ENCODE measurements at regions not wholly inside any gene's neighbourhood (a gene's known extent, or its start where the extent isn't known, plus 50 kb on each side); places are given as distances from the start of the nearest gene placed in this dataset.

- Histone ChIP-seq H3K9me3 (no peaks in the 10 kb centered on the region), H3K4me3 (no peak overlapping the region), H3K4me1 (no peaks in the 10 kb centered on the region; the same call in 2 of the 3 replicates), H3K27ac (no peak overlapping the region), H3K4me2 (no peak overlapping the region)
- DNase-seq (ENCODE audit: low read depth in 1 of 2, low spot score in 1 of 2) (no peak), FAIRE-seq (no peak), ATAC-seq (no peak)
- ChIA-PET POLR2A (no interaction called here), CTCF (interaction anchor here (0.8 kb wide), 1 partner anchor 57 kb away, joined by 3 read pairs; no protein-coding TSS in a partner anchor)
- TF ChIP-seq HOXB5 (CRISPR knock-in tag; IDR thresholded peaks at IDR 0.05), result no peak
- TF ChIP-seq GATA3 (IDR thresholded peaks at IDR 0.05; ENCODE audit: borderline replicate concordance), result no peak
- TF ChIP-seq, protein P1, sequence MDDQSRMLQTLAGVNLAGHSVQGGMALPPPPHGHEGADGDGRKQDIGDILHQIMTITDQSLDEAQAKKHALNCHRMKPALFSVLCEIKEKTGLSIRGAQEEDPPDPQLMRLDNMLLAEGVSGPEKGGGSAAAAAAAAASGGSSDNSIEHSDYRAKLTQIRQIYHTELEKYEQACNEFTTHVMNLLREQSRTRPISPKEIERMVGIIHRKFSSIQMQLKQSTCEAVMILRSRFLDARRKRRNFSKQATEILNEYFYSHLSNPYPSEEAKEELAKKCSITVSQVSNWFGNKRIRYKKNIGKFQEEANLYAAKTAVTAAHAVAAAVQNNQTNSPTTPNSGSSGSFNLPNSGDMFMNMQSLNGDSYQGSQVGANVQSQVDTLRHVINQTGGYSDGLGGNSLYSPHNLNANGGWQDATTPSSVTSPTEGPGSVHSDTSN (IDR thresholded peaks at IDR 0.05), result no peak
Measured at GRCh38 chr1:34403156-34403555, 226.4 kb downstream of the C1orf94 start.

DNA sequence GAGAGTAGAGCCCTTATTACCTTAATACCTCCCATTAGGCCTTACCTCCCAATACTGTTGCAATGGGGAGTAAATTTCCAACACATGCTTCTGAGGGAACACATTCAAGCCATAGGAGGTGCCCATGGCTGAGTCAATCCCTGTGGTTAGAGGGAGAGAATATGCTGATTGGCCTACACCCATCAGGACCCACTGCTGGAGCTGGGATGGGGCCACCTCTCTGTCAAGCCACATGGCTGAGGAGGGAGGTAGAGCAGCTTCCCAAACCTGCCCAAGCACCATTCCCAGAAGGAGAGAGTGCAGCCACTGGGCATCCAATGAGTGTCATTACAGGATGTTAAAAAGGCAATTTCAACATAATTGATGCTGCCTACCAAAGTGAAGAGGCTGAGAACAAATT is 228.1 kb downstream of the C1orf94 start:
- Histone ChIP-seq H3K27ac (no peak overlapping the region), H3K9me3 (no peaks in the 10 kb centered on the region), H3K4me1 (no peaks in the 10 kb centered on the region; the same call in 2 of the 3 replicates), H3K4me2 (no peak overlapping the region), H3K4me3 (no peak overlapping the region)
- ATAC-seq (no peak), DNase-seq (ENCODE audit: low read depth in 1 of 2, low spot score in 1 of 2) (no peak), FAIRE-seq (no peak)
- ChIA-PET POLR2A (no interaction called here), CTCF (no interaction called here)
- TF ChIP-seq ZSCAN20 (CRISPR knock-in tag; IDR thresholded peaks at IDR 0.05), result no peak
- no peak for TF ChIP-seq NFE2L2 (conservative IDR thresholded peaks at IDR 0.05; ENCODE audit: low read length)
- TF ChIP-seq MAZ (IDR thresholded peaks at IDR 0.05; ENCODE audit: borderline replicate concordance, low read depth, low read length), result no peak
- TF ChIP-seq EHF (CRISPR knock-in tag; IDR thresholded peaks at IDR 0.05), result no peak
- no peak for TF ChIP-seq RAD21 (conservative IDR thresholded peaks at IDR 0.05 in 1 of 2, IDR thresholded peaks at IDR 0.05 in 1 of 2)
- no peak for TF ChIP-seq JUN (IDR thresholded peaks at IDR 0.05)
- TF ChIP-seq ESRRA (IDR thresholded peaks at IDR 0.05; ENCODE audit: borderline replicate concordance, low read length), result no peak
- no peak for TF ChIP-seq CHD4 (IDR thresholded peaks at IDR 0.05; ENCODE audit: borderline replicate concordance)
- TF ChIP-seq NR3C1 (IDR thresholded peaks at IDR 0.05), result no peak
- TF ChIP-seq FOSL2 (IDR thresholded peaks at IDR 0.05), result no peak
- TF ChIP-seq FOSL2 (CRISPR knock-in tag; IDR thresholded peaks at IDR 0.05), result no peak
- TF ChIP-seq SREBF2 (IDR thresholded peaks at IDR 0.05), result no peak
- no peak for TF ChIP-seq ZNF302 (CRISPR knock-in tag; IDR thresholded peaks at IDR 0.05)
- no peak for TF ChIP-seq HMGXB4 (CRISPR knock-in tag; IDR thresholded peaks at IDR 0.05; ENCODE audit: borderline replicate concordance)
- TF ChIP-seq NPAS2 (CRISPR knock-in tag; IDR thresholded peaks at IDR 0.05; ENCODE audit: borderline replicate concordance), result no peak
- no peak for TF ChIP-seq JUNB (IDR thresholded peaks at IDR 0.05)
- TF ChIP-seq HOXA7 (CRISPR knock-in tag; IDR thresholded peaks at IDR 0.05), result no peak
- no peak for TF ChIP-seq RNF2 (IDR thresholded peaks at IDR 0.05; ENCODE audit: borderline replicate concordance, low read depth)

- Histone ChIP-seq H3K4me2 (no peak overlapping the region), H3K9me3 (no peaks in the 10 kb centered on the region), H3K27ac (no peak overlapping the region), H3K4me3 (no peak overlapping the region), H3K4me1 (no peaks in the 10 kb centered on the region; the same call in 2 of the 3 replicates)
- WGBS (ENCODE audit: missing lambda C conversion rate), result 7% methylated on average over 2 of the region's 2 CpGs
- DNase-seq (ENCODE audit: low read depth in 1 of 2, low spot score in 1 of 2) (no peak), ATAC-seq (no peak), FAIRE-seq (no peak)
- CTCF ChIA-PET, result no interaction called here
- TF ChIP-seq JUNB (IDR thresholded peaks at IDR 0.05) (no peak), BHLHE40 (IDR thresholded peaks at IDR 0.05; ENCODE audit: low read depth, low read length) (no peak), HOXB13 (CRISPR knock-in tag; IDR thresholded peaks at IDR 0.05; ENCODE audit: low read depth) (no peak), MYC (IDR thresholded peaks at IDR 0.05; ENCODE audit: borderline replicate concordance, low read length) (no peak)
- TF ChIP-seq, protein P2, sequence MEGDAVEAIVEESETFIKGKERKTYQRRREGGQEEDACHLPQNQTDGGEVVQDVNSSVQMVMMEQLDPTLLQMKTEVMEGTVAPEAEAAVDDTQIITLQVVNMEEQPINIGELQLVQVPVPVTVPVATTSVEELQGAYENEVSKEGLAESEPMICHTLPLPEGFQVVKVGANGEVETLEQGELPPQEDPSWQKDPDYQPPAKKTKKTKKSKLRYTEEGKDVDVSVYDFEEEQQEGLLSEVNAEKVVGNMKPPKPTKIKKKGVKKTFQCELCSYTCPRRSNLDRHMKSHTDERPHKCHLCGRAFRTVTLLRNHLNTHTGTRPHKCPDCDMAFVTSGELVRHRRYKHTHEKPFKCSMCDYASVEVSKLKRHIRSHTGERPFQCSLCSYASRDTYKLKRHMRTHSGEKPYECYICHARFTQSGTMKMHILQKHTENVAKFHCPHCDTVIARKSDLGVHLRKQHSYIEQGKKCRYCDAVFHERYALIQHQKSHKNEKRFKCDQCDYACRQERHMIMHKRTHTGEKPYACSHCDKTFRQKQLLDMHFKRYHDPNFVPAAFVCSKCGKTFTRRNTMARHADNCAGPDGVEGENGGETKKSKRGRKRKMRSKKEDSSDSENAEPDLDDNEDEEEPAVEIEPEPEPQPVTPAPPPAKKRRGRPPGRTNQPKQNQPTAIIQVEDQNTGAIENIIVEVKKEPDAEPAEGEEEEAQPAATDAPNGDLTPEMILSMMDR (IDR thresholded peaks at IDR 0.05), result no peak
- POLR2A ChIA-PET, result no interaction called here
Measured at GRCh38 chr1:34405266-34405959, 228.7 kb downstream of the C1orf94 start.
